GM12874 (cell line): ENCODE measurements at regions not wholly inside any gene's neighbourhood (a gene's known extent, or its start where the extent isn't known, plus 50 kb on each side); places are given as distances from the start of the nearest gene placed in this dataset.

Experiments used
- TF ChIP-seq, protein P1 (sequence below): IDR thresholded peaks from 2 replicates; pipeline ENCODE4 v1.5.1; 2011; ENCODE audit warnings: low read depth, mild to moderate bottlenecking, control low read depth, low read length, moderate library complexity; ENCODE audit not compliant: insufficient read depth

DNA sequence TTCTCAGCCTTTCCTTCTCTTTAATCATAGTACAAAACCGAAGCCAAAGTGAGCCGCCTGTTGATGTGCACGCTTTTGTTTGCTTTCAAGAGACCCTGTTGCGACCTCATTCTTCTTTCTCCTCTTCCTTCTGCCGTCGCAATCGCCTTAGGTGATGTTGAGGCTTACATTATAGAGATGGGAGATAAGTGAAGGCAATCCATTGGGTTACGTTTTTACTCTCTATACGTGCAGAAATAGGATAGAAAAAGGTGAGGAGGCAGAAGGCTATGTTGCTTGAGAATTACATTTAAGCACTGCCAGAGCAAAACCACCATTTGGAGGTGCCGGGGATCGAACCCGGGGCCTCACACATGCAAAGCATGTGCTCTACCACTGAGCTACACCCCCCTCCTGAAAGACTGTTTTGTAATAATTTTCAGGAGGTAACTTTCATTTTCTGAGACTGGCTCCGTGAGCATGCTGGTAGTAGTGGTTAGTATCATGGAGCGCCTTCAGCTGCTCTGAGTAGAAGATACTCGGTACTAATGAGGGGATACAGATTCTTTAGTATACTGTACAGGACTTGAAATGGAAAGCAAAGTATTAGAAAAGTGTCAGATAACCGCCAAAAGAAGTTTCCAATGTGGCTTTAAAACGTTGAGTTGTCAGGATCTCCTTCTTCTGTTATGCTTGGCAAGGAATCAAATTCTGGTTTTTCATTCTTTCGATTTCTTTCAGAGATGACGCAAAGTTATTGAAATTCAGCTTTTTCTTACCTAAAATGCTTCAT, 165.6 kb downstream of the TRIM27 start:
- TF ChIP-seq, protein P1, sequence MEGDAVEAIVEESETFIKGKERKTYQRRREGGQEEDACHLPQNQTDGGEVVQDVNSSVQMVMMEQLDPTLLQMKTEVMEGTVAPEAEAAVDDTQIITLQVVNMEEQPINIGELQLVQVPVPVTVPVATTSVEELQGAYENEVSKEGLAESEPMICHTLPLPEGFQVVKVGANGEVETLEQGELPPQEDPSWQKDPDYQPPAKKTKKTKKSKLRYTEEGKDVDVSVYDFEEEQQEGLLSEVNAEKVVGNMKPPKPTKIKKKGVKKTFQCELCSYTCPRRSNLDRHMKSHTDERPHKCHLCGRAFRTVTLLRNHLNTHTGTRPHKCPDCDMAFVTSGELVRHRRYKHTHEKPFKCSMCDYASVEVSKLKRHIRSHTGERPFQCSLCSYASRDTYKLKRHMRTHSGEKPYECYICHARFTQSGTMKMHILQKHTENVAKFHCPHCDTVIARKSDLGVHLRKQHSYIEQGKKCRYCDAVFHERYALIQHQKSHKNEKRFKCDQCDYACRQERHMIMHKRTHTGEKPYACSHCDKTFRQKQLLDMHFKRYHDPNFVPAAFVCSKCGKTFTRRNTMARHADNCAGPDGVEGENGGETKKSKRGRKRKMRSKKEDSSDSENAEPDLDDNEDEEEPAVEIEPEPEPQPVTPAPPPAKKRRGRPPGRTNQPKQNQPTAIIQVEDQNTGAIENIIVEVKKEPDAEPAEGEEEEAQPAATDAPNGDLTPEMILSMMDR, result no peak

DNA sequence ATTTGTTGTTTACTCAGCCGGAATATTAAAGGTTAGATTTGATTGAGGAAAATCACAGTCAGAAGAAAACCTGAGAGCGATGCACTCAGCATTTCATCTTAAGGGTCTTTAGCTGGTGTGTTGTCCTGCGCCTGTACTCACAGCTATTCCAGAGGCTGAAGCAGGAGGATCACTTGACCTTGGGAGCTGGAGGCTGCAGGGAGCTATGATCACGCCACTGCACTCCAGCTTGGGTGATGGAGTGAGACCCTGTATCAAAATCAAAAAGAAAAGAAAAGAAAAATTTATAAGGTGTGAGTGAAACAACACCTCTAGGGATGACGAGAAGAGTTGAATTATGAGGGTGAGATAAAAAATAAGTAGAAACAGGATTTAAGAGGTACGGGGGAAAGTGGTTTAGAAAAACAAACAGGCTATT, 165.0 kb downstream of the TRIM27 start:
- TF ChIP-seq, protein P1, result no peak

DNA sequence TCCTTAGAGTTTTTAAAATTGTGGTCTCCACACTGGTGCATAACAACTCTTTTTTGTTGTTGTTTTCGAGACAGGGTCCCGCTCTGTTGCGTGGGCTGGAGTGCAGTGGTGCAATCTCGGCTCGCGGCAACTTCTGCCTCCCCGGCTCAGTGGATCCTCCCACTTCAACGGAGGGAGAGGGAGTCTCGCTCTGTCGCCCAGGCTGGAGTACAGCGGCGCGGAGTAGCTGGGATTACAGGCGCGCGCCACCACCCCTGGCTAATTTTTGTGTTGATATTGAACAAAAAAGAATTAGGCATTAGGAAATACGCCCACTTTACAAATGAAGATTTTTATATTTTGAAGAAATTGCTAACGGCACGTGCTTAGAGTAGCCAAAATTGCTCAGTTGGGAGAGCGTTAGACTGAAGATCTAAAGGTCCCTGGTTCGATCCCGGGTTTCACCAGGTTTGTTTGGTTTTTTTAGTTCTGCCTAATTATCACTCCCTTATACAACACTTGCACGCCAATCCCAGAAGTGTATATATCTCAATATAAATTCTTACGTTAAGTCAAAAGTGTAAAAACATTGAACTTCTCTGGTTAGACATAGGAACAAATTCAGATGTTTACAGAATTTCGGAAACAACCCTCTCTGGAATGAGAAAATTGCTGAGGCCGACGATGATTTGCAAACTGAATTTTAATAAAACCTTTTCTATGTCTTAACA, 159.6 kb downstream of the TRIM27 start:
- TF ChIP-seq, protein P1, result no peak

DNA sequence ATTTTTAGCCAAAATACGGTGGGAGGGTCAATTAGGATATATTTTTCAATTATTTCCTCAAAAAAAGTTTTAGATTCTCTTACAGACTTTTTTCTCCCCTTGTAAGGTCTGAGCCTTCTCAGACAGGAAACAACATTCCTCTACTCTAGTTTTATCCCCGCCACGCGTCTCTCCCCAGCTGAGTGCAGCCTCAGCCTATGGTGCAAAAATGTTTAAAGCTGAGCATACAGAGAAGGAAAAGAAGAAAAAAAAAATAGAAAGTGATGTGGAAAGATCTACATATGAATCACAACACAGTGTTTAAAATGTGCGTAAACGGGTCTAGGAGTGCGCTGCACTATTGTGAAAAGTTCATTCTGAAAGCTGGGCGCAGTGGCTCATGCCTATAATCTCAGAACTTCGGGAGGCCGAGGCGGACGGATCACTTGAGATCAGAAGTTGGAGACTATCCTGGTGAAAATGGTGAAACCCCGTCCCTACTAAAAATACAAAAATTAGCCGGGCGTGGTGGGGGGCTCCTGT, 159.0 kb downstream of the TRIM27 start:
- TF ChIP-seq, protein P1, result no peak

DNA sequence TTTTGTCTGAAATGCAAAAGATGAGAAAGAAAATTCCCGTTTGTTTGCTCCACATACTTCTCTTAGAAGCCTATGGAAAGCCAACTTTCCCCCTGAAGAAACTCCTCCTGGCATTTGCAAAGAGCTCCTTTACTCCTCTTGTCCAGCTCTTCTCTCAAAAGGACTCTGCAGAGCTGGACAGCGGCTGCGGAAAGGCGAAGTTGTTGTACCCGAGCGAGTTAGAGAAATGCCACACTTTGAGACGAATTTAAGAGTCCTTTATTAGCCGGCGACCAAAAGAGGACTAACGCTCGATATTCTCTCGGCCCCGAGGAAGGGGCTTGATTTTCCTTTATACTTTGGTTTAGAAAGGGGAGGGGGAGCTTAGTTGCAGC, 157.8 kb downstream of the TRIM27 start:
- TF ChIP-seq, protein P1, result no peak

DNA sequence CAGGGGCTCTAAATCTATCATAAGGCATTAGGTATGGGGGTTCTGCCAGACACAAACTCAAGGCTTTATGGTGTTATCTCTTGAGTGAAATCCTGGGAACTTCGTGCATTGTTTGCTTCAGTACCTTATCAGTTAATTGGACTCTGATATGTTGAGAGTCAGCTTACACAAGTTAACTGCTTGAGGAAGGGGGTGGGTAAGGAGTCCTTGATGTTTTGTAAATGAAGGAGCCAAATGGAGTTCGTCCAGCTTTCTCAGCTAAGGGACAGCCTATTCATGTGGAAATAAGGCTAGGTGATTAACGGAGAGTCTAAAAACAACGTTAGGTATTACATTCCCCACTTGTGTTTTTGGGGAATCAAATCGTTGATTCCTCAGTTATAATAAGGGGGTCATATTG, 157.4 kb downstream of the TRIM27 start:
- TF ChIP-seq, protein P1, result no peak

DNA sequence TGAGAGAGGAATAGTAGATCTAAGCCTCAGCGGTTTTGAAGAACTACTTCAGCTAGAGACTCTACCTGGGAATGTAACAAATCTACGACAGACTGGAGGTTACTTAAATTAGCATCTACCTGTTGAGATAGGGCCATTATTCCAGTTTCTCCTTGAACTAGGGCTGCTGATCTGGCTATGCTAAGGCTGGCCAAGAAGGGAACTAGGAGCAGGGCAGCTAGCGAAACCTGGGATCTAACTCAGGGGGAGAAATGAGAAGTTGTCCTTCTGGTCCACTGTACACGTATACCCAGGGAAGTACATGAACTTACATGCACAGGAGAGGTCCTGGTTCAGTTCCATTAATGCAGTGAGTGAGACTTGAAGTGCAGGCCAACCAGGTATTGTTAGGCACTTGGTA, 156.7 kb downstream of the TRIM27 start:
- TF ChIP-seq, protein P1, result no peak
